ENCODE measurements at regions not wholly inside any gene's neighbourhood (a gene's known extent, or its start where the extent isn't known, plus 50 kb on each side); places are given as distances from the start of the nearest gene placed in this dataset.

GRCh38 chr1:57479471-57479870, 55.6 kb upstream of the DAB1 start:
- no peak for TF ChIP-seq POLR2AphosphoS5 (IDR thresholded peaks at IDR 0.05)
- no peak for TF ChIP-seq CTCF (IDR thresholded peaks at IDR 0.05)
- no peak for TF ChIP-seq POLR2A (IDR thresholded peaks at IDR 0.05)
- TF ChIP-seq EP300 (IDR thresholded peaks at IDR 0.05), result no peak
